ENCODE measurements at regions not wholly inside any gene's neighbourhood (a gene's known extent, or its start where the extent isn't known, plus 50 kb on each side); places are given as distances from the start of the nearest gene placed in this dataset.

- in situ Hi-C loops (cut with HindIII; ENCODE audit: low pct_unique_long_range_greater_than_20kb, low sequenced_read_pairs): no loop called here
- peaks cover 5% of the 10 kb centered on the region; the same call in 1 of the 2 replicates for H3K9me3 ChIP-seq (ENCODE audit: control insufficient read depth, insufficient read depth, low read depth, low read length)
- CTCF ChIA-PET: no interaction called here
- H3K27ac ChIP-seq (ENCODE audit: low read length): no peak overlapping the region; the same call in 1 of the 2 replicates
- H3K27me3 ChIP-seq (ENCODE audit: control insufficient read depth, insufficient read depth, low read length): no peaks in the 10 kb centered on the region
- intact Hi-C loops (cut with micrococcal nuclease; ENCODE audit: unreplicated experiment): no loop called here
- no peaks in the 10 kb centered on the region for H3K4me1 ChIP-seq (ENCODE audit: control insufficient read depth, insufficient read depth, low read length)
- DNase-seq (ENCODE audit: low read depth, low spot score) (no peak), ATAC-seq (no peak)
- BruUV-seq (replicated peaks): no TSS peak
- no peak overlapping the region for H3K4me3 ChIP-seq (ENCODE audit: low read depth in 2 of 2, low read length in 2 of 2)
- TF ChIP-seq SIN3A (IDR thresholded peaks at IDR 0.05; ENCODE audit: borderline replicate concordance, insufficient read depth, low read depth, low read length): no peak
- no peak for TF ChIP-seq POLR2AphosphoS5 (IDR thresholded peaks at IDR 0.05; ENCODE audit: low read depth, low read length)
- TF ChIP-seq REST (IDR thresholded peaks at IDR 0.05; ENCODE audit: insufficient read depth in 1 of 2, low read depth in 2 of 2, low read length in 1 of 2): no peak
- TF ChIP-seq TCF7L2 (IDR thresholded peaks at IDR 0.05; ENCODE audit: low read depth, low read length): no peak
- no peak for TF ChIP-seq CTCF (IDR thresholded peaks at IDR 0.05)
- POLR2A ChIA-PET: no interaction called here
- no peaks in the 10 kb centered on the region for H3K36me3 ChIP-seq (ENCODE audit: control insufficient read depth, insufficient read depth, low read length)
These were observed 519.1 kb upstream of the AKR1E2 start for GRCh38 chr10:4306871-4307270.

GRCh38 chr10:4303045-4303444 is 518.0 kb upstream of the KLF6 start:
- no peaks in the 10 kb centered on the region for H3K36me3 ChIP-seq (ENCODE audit: control insufficient read depth, insufficient read depth, low read length)
- H3K9me3 ChIP-seq (ENCODE audit: control insufficient read depth, insufficient read depth, low read depth, low read length): no peaks in the 10 kb centered on the region; the same call in 1 of the 2 replicates
- ATAC-seq (no peak), DNase-seq (ENCODE audit: low read depth, low spot score) (no peak)
- no peak overlapping the region for H3K4me3 ChIP-seq (ENCODE audit: low read depth in 2 of 2, low read length in 2 of 2)
- CTCF ChIA-PET: no interaction called here
- POLR2A ChIA-PET: no interaction called here
- no peaks in the 10 kb centered on the region for H3K27me3 ChIP-seq (ENCODE audit: control insufficient read depth, insufficient read depth, low read length)
- in situ Hi-C loops (cut with HindIII; ENCODE audit: low pct_unique_long_range_greater_than_20kb, low sequenced_read_pairs) (no loop called here), intact Hi-C loops (cut with micrococcal nuclease; ENCODE audit: unreplicated experiment) (no loop called here)
- TF ChIP-seq CTCF (IDR thresholded peaks at IDR 0.05) (no peak), TCF7L2 (IDR thresholded peaks at IDR 0.05; ENCODE audit: low read depth, low read length) (no peak), REST (IDR thresholded peaks at IDR 0.05; ENCODE audit: insufficient read depth in 1 of 2, low read depth in 2 of 2, low read length in 1 of 2) (no peak), POLR2AphosphoS5 (IDR thresholded peaks at IDR 0.05; ENCODE audit: low read depth, low read length) (no peak), SIN3A (IDR thresholded peaks at IDR 0.05; ENCODE audit: borderline replicate concordance, insufficient read depth, low read depth, low read length) (no peak)
- H3K4me1 ChIP-seq (ENCODE audit: control insufficient read depth, insufficient read depth, low read length): no peaks in the 10 kb centered on the region
- no TSS peak for BruUV-seq (replicated peaks)
- H3K27ac ChIP-seq (ENCODE audit: low read length): no peak overlapping the region; the same call in 1 of the 2 replicates

All from Panc1 (cell line).